ENCODE measurements at regions not wholly inside any gene's neighbourhood (a gene's known extent, or its start where the extent isn't known, plus 50 kb on each side); places are given as distances from the start of the nearest gene placed in this dataset.
A peak's percentile ranks its signal among the peaks of the same experiment; 100 is the strongest.

- DNase-seq = no peak
Observed at GRCh38 chr5:174293006-174293405, 247.5 kb downstream of the NSG2 start.

DNA sequence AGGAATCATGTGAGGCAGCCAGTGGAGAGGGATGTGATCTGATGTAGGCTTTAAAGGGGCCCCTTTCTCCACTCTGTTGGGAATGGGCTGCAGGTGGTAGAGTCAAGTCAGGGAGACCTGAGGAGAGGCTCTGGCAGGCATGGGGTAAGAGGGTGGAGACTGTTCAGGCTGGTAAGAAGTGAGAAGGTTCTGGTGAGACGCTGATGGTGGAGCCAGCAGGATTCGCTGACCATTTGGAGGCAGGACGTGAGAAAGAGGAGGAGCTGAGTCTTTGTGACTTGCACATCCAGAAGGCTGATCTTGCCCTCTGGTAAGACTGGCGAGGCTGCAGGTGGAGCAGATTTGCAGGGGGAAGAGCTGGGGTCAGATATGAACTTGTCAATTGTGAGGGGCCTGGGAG is 248.0 kb downstream of the NSG2 start:
- DNase-seq = no peak

DNA sequence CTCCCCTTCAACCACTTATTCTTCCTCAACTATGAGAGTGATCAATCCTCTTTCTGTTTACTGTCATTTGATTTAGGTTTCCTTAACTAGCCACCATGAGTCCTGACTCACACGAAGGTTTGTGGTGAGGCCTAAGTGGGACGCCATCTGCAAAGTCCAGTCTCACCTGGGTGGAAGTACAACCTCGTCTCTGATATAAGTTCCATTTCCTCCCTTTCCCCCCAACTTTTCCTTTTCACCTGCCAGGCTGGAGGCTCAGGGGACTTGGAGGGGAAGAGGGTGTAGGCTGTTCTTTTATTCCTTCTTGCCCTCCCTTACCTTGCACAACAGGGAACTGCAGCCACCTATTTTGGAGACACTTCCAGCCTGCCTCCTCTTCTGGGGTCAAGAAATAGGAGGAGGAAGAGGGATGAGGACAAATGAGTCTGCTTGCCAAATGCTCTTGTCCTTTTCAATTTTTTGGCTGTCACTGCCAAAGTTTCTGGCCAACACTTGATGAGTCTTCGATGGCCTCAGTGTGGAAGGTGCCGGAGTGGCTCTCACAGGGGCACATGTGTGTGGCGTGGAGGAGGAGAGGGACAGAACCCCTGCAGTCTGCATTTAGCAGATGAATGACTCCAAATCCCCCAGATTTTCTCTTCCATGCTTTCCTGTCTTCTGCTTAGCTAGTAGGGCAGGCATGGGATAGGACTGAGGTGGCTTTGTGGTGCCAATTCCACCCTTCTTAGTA is 249.6 kb downstream of the NSG2 start:
- DNase-seq = no peak

- DNase-seq = no peak
Observed at GRCh38 chr5:174295702-174296436, 250.4 kb downstream of the NSG2 start.

GRCh38 chr5:174300118-174300940 is 254.8 kb downstream of the NSG2 start:
- no peak for DNase-seq

- no peak for DNase-seq
Observed at GRCh38 chr5:174300941-174301761, 255.6 kb downstream of the NSG2 start.

GRCh38 chr5:174301848-174302625 is 256.5 kb downstream of the NSG2 start:
- no peak for DNase-seq

- no peak for DNase-seq
Observed at GRCh38 chr5:174303035-174303434, 257.5 kb downstream of the NSG2 start.

DNA sequence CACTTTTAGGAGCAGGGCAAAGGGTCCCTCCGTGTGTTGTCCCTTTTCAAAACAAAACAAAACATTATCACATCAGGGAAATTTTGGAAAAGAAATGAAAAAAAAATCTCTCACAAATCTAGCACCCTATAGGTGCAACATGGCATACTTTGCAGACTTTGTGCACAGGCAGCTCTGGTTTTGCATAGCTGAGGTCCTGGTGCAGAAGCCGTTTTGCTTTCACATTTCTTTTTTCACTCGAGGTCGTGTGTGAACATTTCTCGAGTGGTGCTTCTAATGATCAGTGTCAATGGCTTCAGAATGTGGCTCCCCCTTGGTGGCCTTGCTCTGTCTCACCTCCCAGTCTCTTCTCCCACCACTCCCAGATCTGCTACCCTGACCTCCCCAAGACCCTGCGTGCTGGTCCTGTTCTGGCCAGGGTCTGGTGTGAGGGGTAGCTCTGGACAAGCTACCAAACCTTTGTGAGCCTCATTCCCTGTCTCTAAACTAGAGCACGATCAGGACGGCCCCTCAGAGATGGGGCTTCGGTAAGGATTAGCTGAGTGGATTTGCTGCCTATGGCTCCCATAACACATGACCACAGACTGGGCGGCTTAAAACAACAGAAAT is 258.0 kb downstream of the NSG2 start:
- DNase-seq = no peak

DNA sequence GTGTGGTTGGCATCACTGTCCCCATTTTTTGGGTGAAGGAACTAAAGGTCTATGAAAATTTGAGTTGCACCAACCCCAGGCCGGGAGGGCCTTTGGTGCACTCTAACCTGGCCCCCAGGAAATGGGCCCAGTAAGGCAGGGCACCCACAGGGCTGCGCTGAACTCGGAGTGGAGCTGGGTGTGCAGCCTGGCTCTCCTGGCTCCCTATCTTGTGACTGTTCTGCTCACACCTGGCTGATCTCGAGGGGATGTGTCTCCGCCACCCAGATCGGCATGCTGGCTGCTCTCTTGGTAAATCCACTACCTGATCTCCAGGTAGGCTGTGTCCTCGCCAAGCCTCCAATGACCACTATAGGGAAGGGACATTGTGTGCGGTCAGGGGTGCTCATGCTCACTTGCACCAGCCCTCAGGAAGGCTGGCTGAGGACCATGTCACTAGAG is 259.8 kb downstream of the NSG2 start:
- DNase-seq = no peak

DNA sequence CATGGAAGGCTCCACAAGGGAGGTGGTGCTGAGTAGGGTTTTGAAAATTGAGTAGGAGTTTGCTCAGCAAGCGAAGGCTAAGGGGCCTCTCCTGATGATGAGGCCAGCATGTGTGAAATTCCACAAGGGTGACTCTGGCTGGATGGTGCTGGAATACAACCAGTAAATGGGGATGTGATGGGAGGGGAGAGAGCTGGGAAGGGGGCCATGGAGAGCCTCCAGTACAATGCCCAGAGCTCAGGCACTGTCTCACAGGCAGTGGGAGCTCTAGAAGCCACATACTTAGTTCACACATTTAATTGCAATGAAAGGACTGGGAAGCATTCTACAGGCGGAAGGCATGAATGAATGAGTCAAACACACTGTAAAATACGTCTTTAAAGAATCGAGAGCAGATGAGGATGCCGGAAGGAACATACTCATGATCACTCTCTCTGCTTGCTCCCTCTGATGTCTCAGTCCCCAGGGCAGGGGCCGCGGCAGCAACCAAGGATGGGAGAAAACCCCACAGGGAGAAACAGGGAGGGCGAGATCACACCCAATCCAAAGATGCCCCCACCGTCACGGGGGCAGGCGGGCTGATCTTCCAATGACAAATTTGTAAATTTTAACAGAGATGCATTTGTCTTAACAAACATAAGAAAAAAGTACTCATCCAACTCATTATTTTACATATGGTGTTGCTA is 261.0 kb downstream of the NSG2 start:
- no peak for DNase-seq

DNA sequence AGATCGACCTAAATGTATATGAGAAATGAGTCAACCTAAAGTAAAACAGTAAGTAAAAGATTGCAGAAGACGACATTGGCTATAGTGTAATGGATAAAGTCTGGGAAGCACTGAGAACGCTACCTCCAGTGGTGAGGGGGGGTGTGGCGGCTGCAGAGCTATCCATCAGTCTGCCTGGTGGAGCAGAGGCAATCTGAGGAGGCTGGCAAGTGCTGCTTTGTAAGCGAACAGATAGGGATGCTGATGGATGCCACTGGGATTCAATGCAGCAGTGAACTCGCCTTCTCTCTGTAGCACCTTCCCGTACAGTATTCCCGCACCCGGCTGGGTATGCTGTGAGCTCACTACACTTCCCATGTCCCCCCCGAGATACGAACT is 261.5 kb downstream of the NSG2 start:
- DNase-seq = no peak

GRCh38 chr5:174307656-174308271 is 262.3 kb downstream of the NSG2 start:
- DNase-seq = no peak

DNA sequence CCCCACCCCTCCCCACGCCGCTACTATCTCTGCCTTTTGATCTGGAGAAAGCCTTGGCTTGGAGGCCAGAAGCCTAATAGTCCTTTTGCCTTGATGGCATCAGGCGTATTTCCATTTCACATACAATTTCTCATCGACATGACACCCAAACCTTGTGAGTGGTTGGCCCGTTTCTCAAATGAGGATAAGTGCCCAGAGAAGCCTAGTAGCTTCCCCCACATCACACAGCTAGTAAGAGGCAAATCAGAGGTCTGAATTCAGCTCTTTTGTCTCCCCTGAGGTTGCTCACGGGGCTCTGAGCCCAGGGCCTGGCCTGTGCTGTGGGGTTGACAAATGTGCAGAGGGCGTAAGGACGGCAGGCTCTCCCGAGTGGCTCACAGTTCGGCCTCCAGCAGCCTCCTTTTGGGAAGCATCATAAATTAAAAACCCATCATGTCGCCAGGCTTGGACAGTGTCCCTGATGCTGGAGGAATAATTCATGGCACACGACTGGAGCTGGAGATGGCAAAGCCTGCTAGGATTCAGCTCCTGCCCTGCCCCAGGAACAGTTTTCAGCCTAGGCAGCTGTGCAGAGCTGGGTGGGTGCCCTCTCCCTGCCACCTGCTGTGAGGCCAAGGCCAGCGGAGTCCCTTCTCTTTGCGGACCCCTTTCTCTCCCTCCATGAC is 263.8 kb downstream of the NSG2 start:
- no peak for DNase-seq

- no peak for DNase-seq
Observed at GRCh38 chr5:174310243-174310642, 264.7 kb downstream of the NSG2 start.

GRCh38 chr5:174310706-174311105 is 265.2 kb downstream of the NSG2 start:
- DNase-seq = no peak

DNA sequence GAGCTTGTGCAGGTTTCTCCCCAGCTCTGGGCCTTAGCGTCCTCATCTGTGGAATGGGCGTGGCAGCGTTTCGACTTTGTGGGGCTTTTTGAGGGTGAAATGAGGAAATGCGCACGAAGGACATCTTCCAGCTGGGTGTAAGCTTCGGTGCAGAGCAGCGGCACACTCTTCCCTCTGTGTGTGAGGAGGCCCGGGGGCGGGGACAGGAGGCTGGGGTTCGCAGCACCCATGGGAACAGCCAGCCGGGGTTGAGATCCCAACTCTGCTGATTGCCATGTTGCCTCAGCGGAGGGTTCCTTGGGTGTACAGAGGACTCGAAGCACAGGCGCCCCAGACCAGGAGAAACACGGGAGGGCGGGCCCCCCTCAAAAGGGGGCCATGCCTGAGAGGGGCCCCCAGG is 265.6 kb downstream of the NSG2 start:
- DNase-seq = no peak

GRCh38 chr5:174311531-174312269 is 266.2 kb downstream of the NSG2 start:
- peak; percentile 15 to 46 (median 28) for DNase-seq

- DNase-seq = no peak
Observed at GRCh38 chr5:174312270-174312617, 266.7 kb downstream of the NSG2 start.

Data from activated naive CD4-positive, alpha-beta T cell (primary cell).